Mesendoderm (in vitro differentiated cells): ENCODE measurements at regions not wholly inside any gene's neighbourhood (a gene's known extent, or its start where the extent isn't known, plus 50 kb on each side); places are given as distances from the start of the nearest gene placed in this dataset.
"Not testable (repeated sequence)": the region's sequence is repeated elsewhere in the genome, so short reads cannot be mapped to it uniquely, and the experiment has no call there.

ENCODE experiments used
- DNase-seq: peaks from one replicate; pipeline ENCODE4 v3.0.0; 2013
- H2AK5ac ChIP-seq: 2 replicates; pipeline ENCODE4 v1.6.1; 2013; ENCODE audit warnings: low read length, inconsistent platforms
- H2BK120ac ChIP-seq: 2 replicates; pipeline ENCODE4 v1.6.1; 2013; ENCODE audit warnings: low read depth, mild to moderate bottlenecking, low read length, moderate library complexity, mixed read lengths
- H2BK15ac ChIP-seq: replicated peaks from 2 replicates; pipeline ENCODE4 v1.6.1; 2013; ENCODE audit warnings: low read depth, mild to moderate bottlenecking, moderate library complexity
- H2BK5ac ChIP-seq: 2 replicates; pipeline ENCODE4 v1.6.1; 2013; ENCODE audit warnings: low read length, inconsistent platforms
- H3K18ac ChIP-seq: 2 replicates; pipeline ENCODE4 v1.6.1; 2013; ENCODE audit warnings: mild to moderate bottlenecking, low read length, mixed read lengths
- H3K23ac ChIP-seq: one replicate; pipeline ENCODE4 v1.6.1; 2013; ENCODE audit warnings: low read length
- H3K27ac ChIP-seq: 2 replicates; pipeline ENCODE4 v1.5.1; 2013; ENCODE audit warnings: low read depth, mild to moderate bottlenecking, inconsistent platforms, low read length, moderate library complexity
- H3K27me3 ChIP-seq: 2 replicates; pipeline ENCODE4 v1.6.1; 2013; ENCODE audit warnings: low read length, control low read depth, mild to moderate bottlenecking, inconsistent platforms; ENCODE audit not compliant: insufficient read depth, poor library complexity
- H3K36me3 ChIP-seq: 2 replicates; pipeline ENCODE4 v1.6.1; 2013; ENCODE audit warnings: low read length, inconsistent platforms; ENCODE audit not compliant: control insufficient read depth, insufficient read depth
- H3K4ac ChIP-seq: one replicate; pipeline ENCODE4 v1.6.1; 2013; ENCODE audit warnings: low read depth, mild to moderate bottlenecking, low read length, moderate library complexity
- H3K4me1 ChIP-seq: 2 replicates; pipeline ENCODE4 v1.6.1; 2013; ENCODE audit warnings: low read depth, low read length, inconsistent platforms; ENCODE audit not compliant: control insufficient read depth
- H3K4me2 ChIP-seq: 2 replicates; pipeline ENCODE4 v1.6.1; 2013; ENCODE audit warnings: low read length
- H3K4me3 ChIP-seq: 2 replicates; pipeline ENCODE4 v1.5.1; 2013; ENCODE audit warnings: mild to moderate bottlenecking, low read length
- H3K56ac ChIP-seq: one replicate; pipeline ENCODE4 v1.6.1; 2013; ENCODE audit warnings: low read length
- H3K79me1 ChIP-seq: 2 replicates; pipeline ENCODE4 v1.6.1; 2013; ENCODE audit warnings: low read length, inconsistent platforms
- H3K79me2 ChIP-seq: 2 replicates; pipeline ENCODE4 v1.6.1; 2013; ENCODE audit warnings: mild to moderate bottlenecking, low read length; ENCODE audit not compliant: control insufficient read depth, insufficient read depth
- H3K9ac ChIP-seq: 2 replicates; pipeline ENCODE4 v1.6.1; 2013; ENCODE audit warnings: low read length, inconsistent platforms
- H4K5ac ChIP-seq: one replicate; pipeline ENCODE4 v1.6.1; 2013; ENCODE audit warnings: low read length
- H4K8ac ChIP-seq: one replicate; pipeline ENCODE4 v1.6.1; 2013; ENCODE audit warnings: low read depth, mild to moderate bottlenecking, control low read depth, low read length, moderate library complexity
- WGBS: extraction: QIAGEN DNeasy Blood & Tissue Kit; methylation state at CpG from one replicate; pipeline ENCODE4 v1.1.7; 2013; ENCODE audit warnings: low lambda C conversion rate, missing lambda C conversion rate; ENCODE audit not compliant: insufficient coverage; ENCODE audit errors: extremely low coverage; 5-methylcytosine and 5-hydroxymethylcytosine counted together

DNA sequence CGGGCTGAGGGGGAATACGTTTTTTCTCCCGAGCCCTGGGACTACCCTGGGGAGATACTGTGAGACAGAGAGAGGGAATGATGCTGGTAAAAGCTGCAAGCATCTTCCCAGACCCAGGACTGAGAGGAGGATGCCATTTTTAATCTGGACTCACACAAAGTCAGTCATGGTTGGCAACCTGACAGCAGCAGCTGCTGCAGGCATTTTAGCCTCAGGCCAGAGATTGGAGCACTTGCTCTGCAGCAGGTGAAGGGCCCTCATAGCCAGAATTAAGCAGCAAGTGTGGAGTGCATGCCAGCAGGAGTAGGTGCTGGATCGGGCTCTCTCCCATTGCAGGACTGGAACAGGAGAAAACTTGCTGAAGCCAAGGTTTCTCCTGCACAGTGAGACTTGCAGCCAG lies 361.1 kb upstream of the CLEC14A start:
- no peaks in the 10 kb centered on the region for H3K27me3 ChIP-seq
- H3K9ac ChIP-seq: no peak overlapping the region
- H4K5ac ChIP-seq: no peak overlapping the region
- H3K79me1 ChIP-seq: no peaks in the 10 kb centered on the region
- no CpG with 5 or more reads among the region's 4 CpGs for WGBS
- H2AK5ac ChIP-seq: no peak overlapping the region
- H4K8ac ChIP-seq: no peak overlapping the region
- no peak overlapping the region for H3K56ac ChIP-seq
- H3K4me3 ChIP-seq: no peak overlapping the region
- no peak overlapping the region for H2BK120ac ChIP-seq
- no peaks in the 10 kb centered on the region for H3K79me2 ChIP-seq
- peak; percentile 3 for DNase-seq
- H2BK15ac ChIP-seq: no peak overlapping the region
- H3K23ac ChIP-seq: no peak overlapping the region
- no peak overlapping the region for H3K18ac ChIP-seq
- no peak overlapping the region for H3K4ac ChIP-seq
- H3K4me1 ChIP-seq: no peaks in the 10 kb centered on the region
- no peak overlapping the region for H3K27ac ChIP-seq
- H3K4me2 ChIP-seq: no peak overlapping the region
- no peaks in the 10 kb centered on the region for H3K36me3 ChIP-seq
- H2BK5ac ChIP-seq: no peak overlapping the region

DNA sequence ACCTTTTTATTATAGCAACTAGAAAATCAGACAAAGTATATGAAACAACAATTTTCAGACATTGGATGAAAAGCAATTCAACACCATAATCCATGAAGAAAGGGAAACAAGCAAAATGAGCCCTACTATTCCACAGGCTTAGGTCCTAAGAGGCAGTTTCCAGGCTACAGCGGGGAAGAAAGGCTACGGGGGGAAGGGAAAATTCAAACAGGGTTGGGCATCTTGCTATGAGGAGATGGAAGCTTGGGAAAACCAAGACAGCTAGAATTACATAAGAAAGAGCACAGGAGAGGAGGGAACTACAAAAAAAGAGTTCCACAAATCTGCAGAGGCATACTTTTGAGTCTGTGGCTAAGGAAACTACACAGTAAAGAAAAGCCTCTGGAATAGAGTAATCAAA lies 356.0 kb upstream of the CLEC14A start:
- Histone ChIP-seq H3K9ac (no peak overlapping the region), H2BK120ac (no peak overlapping the region), H4K8ac (no peak overlapping the region), H2AK5ac (no peak overlapping the region), H3K23ac (no peak overlapping the region), H3K4me1 (no peaks in the 10 kb centered on the region), H3K4me2 (no peak overlapping the region), H3K56ac (no peak overlapping the region), H3K36me3 (no peaks in the 10 kb centered on the region), H4K5ac (no peak overlapping the region), H3K27me3 (no peaks in the 10 kb centered on the region), H3K79me2 (no peaks in the 10 kb centered on the region), H3K79me1 (no peaks in the 10 kb centered on the region), H2BK5ac (no peak overlapping the region), H3K27ac (no peak overlapping the region), H3K4ac (no peak overlapping the region), H2BK15ac (no peak overlapping the region), H3K4me3 (no peak overlapping the region), H3K18ac (no peak overlapping the region)
- no CpG with 5 or more reads among the region's 2 CpGs for WGBS
- no peak for DNase-seq

DNA sequence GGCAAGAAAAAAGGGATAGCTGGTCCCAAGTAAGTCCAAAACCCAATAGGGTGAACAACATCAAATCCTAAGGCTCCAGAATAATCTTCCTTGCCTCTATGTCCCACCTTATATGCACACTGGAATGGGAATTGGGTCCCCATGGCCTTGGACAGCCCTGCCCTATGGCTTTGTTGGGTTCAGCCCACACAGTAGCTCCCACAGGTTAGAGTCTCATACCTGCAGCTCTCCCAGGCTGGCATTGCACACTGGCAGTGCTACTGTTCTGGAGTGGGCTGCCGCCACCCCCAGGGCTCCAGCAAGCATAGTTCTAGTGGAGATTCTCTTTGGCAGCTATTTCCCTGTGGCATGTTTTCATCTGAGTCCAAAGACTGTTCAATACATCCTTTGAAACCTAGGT lies 352.4 kb upstream of the CLEC14A start:
- Histone ChIP-seq H3K18ac (no peak overlapping the region), H3K4me1 (no peaks in the 10 kb centered on the region), H3K9ac (no peak overlapping the region), H2BK5ac (no peak overlapping the region), H3K23ac (no peak overlapping the region), H3K27ac (no peak overlapping the region), H4K5ac (no peak overlapping the region), H3K79me2 (no peaks in the 10 kb centered on the region), H3K4me3 (no peak overlapping the region), H2BK120ac (no peak overlapping the region), H3K56ac (no peak overlapping the region), H3K4me2 (no peak overlapping the region), H3K79me1 (no peaks in the 10 kb centered on the region), H4K8ac (no peak overlapping the region), H3K36me3 (no peaks in the 10 kb centered on the region), H2AK5ac (no peak overlapping the region), H2BK15ac (no peak overlapping the region), H3K4ac (no peak overlapping the region), H3K27me3 (no peaks in the 10 kb centered on the region)
- no peak for DNase-seq
- no CpG with 5 or more reads among the region's 1 CpG for WGBS

DNA sequence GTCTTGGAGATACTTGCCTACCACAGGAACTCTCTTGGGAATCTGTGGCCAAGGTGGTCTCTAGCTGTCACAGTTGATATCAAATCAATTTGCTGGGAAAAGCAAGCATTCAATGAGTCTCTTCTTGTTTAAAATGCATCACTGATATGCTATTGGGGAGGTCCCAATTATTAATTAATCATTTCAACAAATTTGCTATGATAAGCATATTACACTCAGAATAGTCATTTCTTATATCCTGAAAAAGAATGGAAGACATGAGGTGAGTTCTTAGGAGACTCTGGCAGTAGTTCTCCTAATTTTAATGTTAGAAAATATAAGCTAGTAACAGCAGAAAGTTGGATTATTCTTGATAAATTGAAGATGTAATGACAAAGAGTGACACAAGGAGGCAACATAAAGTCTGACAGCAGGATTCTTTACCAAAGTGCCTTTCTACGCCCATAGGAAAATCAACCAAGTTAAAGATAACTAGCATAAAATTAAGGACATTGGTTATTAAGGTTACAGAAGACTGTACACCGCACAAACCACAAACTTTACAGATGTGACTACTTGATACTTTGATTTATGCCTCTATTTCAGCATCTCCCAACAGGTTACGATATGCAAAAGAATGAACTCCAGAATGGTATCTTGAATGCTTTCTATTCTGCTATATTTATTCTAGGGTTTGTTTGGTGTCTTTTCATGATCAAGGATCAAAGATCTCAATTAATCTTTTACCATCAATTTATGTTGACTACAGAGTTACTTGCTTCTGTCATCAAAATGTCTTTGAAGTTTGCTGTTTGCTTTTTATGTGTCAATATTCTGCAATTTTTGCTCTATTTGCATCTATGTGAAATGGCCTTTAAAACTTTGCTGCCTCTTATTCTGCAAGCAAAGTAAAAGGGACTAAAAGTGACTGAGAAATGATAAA lies 349.6 kb upstream of the CLEC14A start:
- Histone ChIP-seq H3K27ac (no peak overlapping the region), H3K79me2 (no peaks in the 10 kb centered on the region), H3K4me3 (no peak overlapping the region), H3K4ac (no peak overlapping the region), H3K18ac (no peak overlapping the region), H4K8ac (no peak overlapping the region), H2BK120ac (no peak overlapping the region), H4K5ac (no peak overlapping the region), H3K4me1 (no peaks in the 10 kb centered on the region), H3K23ac (no peak overlapping the region), H3K27me3 (no peaks in the 10 kb centered on the region), H2BK15ac (no peak overlapping the region), H3K4me2 (no peak overlapping the region), H2AK5ac (no peak overlapping the region), H2BK5ac (no peak overlapping the region), H3K56ac (no peak overlapping the region), H3K9ac (no peak overlapping the region), H3K36me3 (no peaks in the 10 kb centered on the region), H3K79me1 (no peaks in the 10 kb centered on the region)
- no CpG with 5 or more reads among the region's 3 CpGs for WGBS
- DNase-seq: peak; percentile 18

DNA sequence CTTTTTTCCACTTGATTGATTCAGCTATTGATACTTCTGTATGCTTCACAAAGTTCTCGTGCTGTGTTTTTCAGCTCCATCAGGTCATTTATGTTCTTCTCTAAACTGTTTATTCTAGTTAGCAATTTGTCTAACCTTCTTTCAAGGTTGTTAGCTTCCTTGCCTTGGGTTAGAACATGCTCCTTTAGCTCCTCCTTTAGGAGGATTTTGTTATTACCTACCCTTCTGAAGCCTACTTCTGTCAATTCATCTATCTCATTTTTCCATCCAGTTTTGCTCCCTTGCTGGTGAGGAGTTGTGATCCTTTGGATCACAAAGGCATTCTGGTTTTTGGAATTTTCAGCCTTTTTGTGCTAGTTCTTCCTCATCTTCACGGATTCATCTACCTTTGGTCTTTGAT lies 344.7 kb upstream of the CLEC14A start:
- not testable (repeated sequence) for H3K4me1 ChIP-seq

DNA sequence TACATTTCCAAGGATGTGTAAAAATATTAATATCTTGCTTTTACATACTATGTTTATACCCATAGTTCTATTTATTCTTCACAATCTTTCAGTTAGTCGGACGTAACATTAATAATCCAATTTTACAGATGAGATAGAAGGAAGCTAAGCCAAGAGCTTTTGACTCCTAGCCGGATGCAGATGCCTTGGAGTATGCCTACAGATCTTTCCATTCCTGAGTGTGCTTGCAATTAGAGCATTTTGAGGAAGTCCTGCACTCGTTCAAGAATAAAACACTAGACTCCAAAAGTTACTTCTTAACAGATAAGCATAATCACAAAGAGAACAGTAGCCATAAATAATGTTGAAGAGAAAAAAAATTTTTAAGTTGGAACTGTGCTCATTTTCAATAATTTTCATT lies 337.6 kb upstream of the CLEC14A start:
- Histone ChIP-seq H3K56ac (no peak overlapping the region), H3K27ac (no peak overlapping the region), H3K23ac (no peak overlapping the region), H3K4ac (no peak overlapping the region), H4K5ac (no peak overlapping the region), H3K4me1 (no peaks in the 10 kb centered on the region), H3K79me1 (no peaks in the 10 kb centered on the region), H2BK120ac (no peak overlapping the region), H3K4me3 (no peak overlapping the region), H3K79me2 (no peaks in the 10 kb centered on the region), H2BK5ac (no peak overlapping the region), H2AK5ac (no peak overlapping the region), H3K18ac (no peak overlapping the region), H2BK15ac (no peak overlapping the region), H3K36me3 (no peaks in the 10 kb centered on the region), H3K9ac (no peak overlapping the region), H4K8ac (no peak overlapping the region), H3K27me3 (no peaks in the 10 kb centered on the region), H3K4me2 (no peak overlapping the region)
- WGBS: no CpG with 5 or more reads among the region's 4 CpGs
- DNase-seq: no peak

More for the DNA sequence above, 344.7 kb upstream of the CLEC14A start:
- not testable (repeated sequence) for H3K56ac ChIP-seq, H2AK5ac ChIP-seq, H3K9ac ChIP-seq, H3K36me3 ChIP-seq, H3K4ac ChIP-seq, H2BK15ac ChIP-seq, H3K27ac ChIP-seq, H3K18ac ChIP-seq, H3K27me3 ChIP-seq, H3K4me2 ChIP-seq, H4K5ac ChIP-seq, H3K23ac ChIP-seq, H4K8ac ChIP-seq, H3K79me1 ChIP-seq, H3K4me3 ChIP-seq, H2BK120ac ChIP-seq, H3K79me2 ChIP-seq, H2BK5ac ChIP-seq
- peak; percentile 56 for DNase-seq
- WGBS: no CpG with 5 or more reads among the region's 2 CpGs
